ENCODE measurements at regions not wholly inside any gene's neighbourhood (a gene's known extent, or its start where the extent isn't known, plus 50 kb on each side); places are given as distances from the start of the nearest gene placed in this dataset.
"Not testable (repeated sequence)": the region's sequence is repeated elsewhere in the genome, so short reads cannot be mapped to it uniquely, and the experiment has no call there.

GRCh38 chr18:38539856-38540255, 974.3 kb upstream of the CELF4 start:
- no peak for DNase-seq (ENCODE audit: low read depth in 2 of 2)

- DNase-seq (ENCODE audit: low read depth in 2 of 2) = no peak
These were observed 973.8 kb upstream of the CELF4 start for GRCh38 chr18:38539371-38539770.

GRCh38 chr18:38534073-38534472, 968.5 kb upstream of the CELF4 start:
- DNase-seq (ENCODE audit: low read depth in 2 of 2) = no peak

GRCh38 chr18:38526922-38527321, 961.3 kb upstream of the CELF4 start:
- no peak for DNase-seq (ENCODE audit: low read depth in 2 of 2)

- no peak for DNase-seq (ENCODE audit: low read depth in 2 of 2)
These were observed 959.4 kb upstream of the CELF4 start for GRCh38 chr18:38525039-38525438.

GRCh38 chr18:38520786-38521185, 955.2 kb upstream of the CELF4 start:
- no peak for DNase-seq (ENCODE audit: low read depth in 2 of 2)

GRCh38 chr18:38502539-38502938, 936.9 kb upstream of the CELF4 start:
- no peak for DNase-seq (ENCODE audit: low read depth in 2 of 2)

- DNase-seq (ENCODE audit: low read depth in 2 of 2) = no peak
These were observed 931.7 kb upstream of the CELF4 start for GRCh38 chr18:38497266-38497665.

GRCh38 chr18:38496222-38496793, 930.7 kb upstream of the CELF4 start:
- no peak for DNase-seq (ENCODE audit: low read depth in 2 of 2)

GRCh38 chr18:38494065-38494464, 928.5 kb upstream of the CELF4 start:
- no peak for DNase-seq (ENCODE audit: low read depth in 2 of 2)

- DNase-seq (ENCODE audit: low read depth in 2 of 2) = no peak
These were observed 925.6 kb upstream of the CELF4 start for GRCh38 chr18:38491195-38491594.

- DNase-seq (ENCODE audit: low read depth in 2 of 2) = not testable (repeated sequence)
These were observed 924.1 kb upstream of the CELF4 start for GRCh38 chr18:38489721-38490120.

- DNase-seq (ENCODE audit: low read depth in 2 of 2) = no peak
These were observed 921.9 kb upstream of the CELF4 start for GRCh38 chr18:38487521-38487920.

GRCh38 chr18:38483326-38483725, 917.7 kb upstream of the CELF4 start:
- DNase-seq (ENCODE audit: low read depth in 2 of 2) = no peak

- no peak for DNase-seq (ENCODE audit: low read depth in 2 of 2)
These were observed 916.0 kb upstream of the CELF4 start for GRCh38 chr18:38481576-38481975.

GRCh38 chr18:38475686-38476085, 910.1 kb upstream of the CELF4 start:
- DNase-seq (ENCODE audit: low read depth in 2 of 2) = no peak

- DNase-seq (ENCODE audit: low read depth in 2 of 2) = no peak
These were observed 907.9 kb upstream of the CELF4 start for GRCh38 chr18:38473535-38473934.

GRCh38 chr18:38470421-38470820, 904.8 kb upstream of the CELF4 start:
- no peak for DNase-seq (ENCODE audit: low read depth in 2 of 2)

- DNase-seq (ENCODE audit: low read depth in 2 of 2) = no peak
These were observed 900.8 kb upstream of the CELF4 start for GRCh38 chr18:38466426-38466825.

- DNase-seq (ENCODE audit: low read depth in 2 of 2) = no peak
These were observed 898.4 kb upstream of the CELF4 start for GRCh38 chr18:38464024-38464423.

- no peak for DNase-seq (ENCODE audit: low read depth in 2 of 2)
These were observed 895.1 kb upstream of the CELF4 start for GRCh38 chr18:38460657-38461056.

GRCh38 chr18:38459131-38459994, 893.8 kb upstream of the CELF4 start:
- DNase-seq (ENCODE audit: low read depth in 2 of 2) = no peak

- no peak for DNase-seq (ENCODE audit: low read depth in 2 of 2)
These were observed 893.1 kb upstream of the CELF4 start for GRCh38 chr18:38458698-38459097.
